Stimulated activated naive CD8-positive, alpha-beta T cell treated with anti-CD3 and anti-CD28 coated beads, Interleukin-15, amount 100 ng/mL, for 72 hours (primary cell): ENCODE measurements at regions not wholly inside any gene's neighbourhood (a gene's known extent, or its start where the extent isn't known, plus 50 kb on each side); places are given as distances from the start of the nearest gene placed in this dataset.

Experiments
- ATAC-seq: fragments of 150-1000 bp; cut with Tn5 transposase; 2 replicates; pipeline ENCODE4 v1.10.0; 2021; ENCODE audit warnings: mild to moderate bottlenecking, moderate library complexity
- DNase-seq, 2 donors: peaks; one replicate each; pipeline ENCODE4 v3.0.0; 2021 to 2022
- H3K27ac Mint-ChIP-seq, 2 donors: one replicate each; pipeline ENCODE4 v1.8.0; 2022; ENCODE audit warnings: mild to moderate bottlenecking in 2 of 2, mixed read lengths in 2 of 2, moderate library complexity in 2 of 2
- H3K27me3 Mint-ChIP-seq: one replicate; pipeline ENCODE4 v1.8.0; 2022; ENCODE audit warnings: mixed read lengths
- H3K4me1 Mint-ChIP-seq: one replicate; pipeline ENCODE4 v1.8.0; 2022; ENCODE audit warnings: mild to moderate bottlenecking, mixed read lengths
- H3K4me3 Mint-ChIP-seq, 2 donors: one replicate each; pipeline ENCODE4 v1.8.0; 2022; ENCODE audit warnings: mild to moderate bottlenecking in 2 of 2, mixed read lengths in 2 of 2, moderate library complexity in 1 of 2
- H3K9me3 Mint-ChIP-seq, 2 donors: one replicate each; pipeline ENCODE4 v1.8.0; 2022; ENCODE audit warnings: mixed read lengths in 2 of 2

- Mint-ChIP-seq H3K27ac (no peak overlapping the region), H3K4me3 (no peak overlapping the region), H3K4me1 (no peaks in the 10 kb centered on the region), H3K27me3 (no peaks in the 10 kb centered on the region), H3K9me3 (peaks cover 5 to 7% of the 10 kb centered on the region in 2 donors)
- ATAC-seq: no peak
- no peak for DNase-seq
Observed at GRCh38 chr3:163655021-163655420, 1423.3 kb downstream of the SI start.

- Mint-ChIP-seq H3K4me3 (no peak overlapping the region), H3K4me1 (no peaks in the 10 kb centered on the region), H3K27me3 (no peaks in the 10 kb centered on the region), H3K27ac (no peak overlapping the region), H3K9me3 (peaks cover 0 to 8% of the 10 kb centered on the region in 2 donors)
- ATAC-seq (no peak), DNase-seq (no peak)
Observed at GRCh38 chr3:163644172-163644571, 1434.1 kb downstream of the SI start.

DNA sequence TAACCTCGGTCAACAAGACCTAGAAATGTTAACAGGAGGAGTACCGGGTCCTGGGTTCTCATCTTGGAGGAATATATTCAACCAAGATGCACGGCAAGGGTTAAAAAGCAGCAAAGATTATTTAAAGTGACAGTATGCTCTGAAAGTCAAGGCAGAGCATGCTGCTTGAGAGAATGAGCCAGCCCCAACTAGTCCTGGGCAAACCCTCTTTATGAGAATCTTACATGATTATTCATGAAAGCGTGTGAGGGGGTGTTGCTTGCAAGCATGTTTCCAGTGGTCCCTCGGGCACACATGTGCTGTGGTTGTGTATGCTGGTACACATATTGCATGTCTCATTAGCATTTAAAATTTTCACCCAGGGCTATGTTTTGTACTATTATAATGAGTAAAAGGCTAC is 1445.6 kb downstream of the SI start:
- ATAC-seq: no peak
- H3K4me1 Mint-ChIP-seq: no peaks in the 10 kb centered on the region

GRCh38 chr3:163626753-163627152 is 1451.5 kb downstream of the SI start:
- Mint-ChIP-seq H3K4me1 (no peaks in the 10 kb centered on the region), H3K4me3 (no peak overlapping the region), H3K27me3 (no peaks in the 10 kb centered on the region), H3K9me3 (peaks cover 0 to 12% of the 10 kb centered on the region in 2 donors), H3K27ac (no peak overlapping the region)
- ATAC-seq: no peak
- no peak for DNase-seq

More for the DNA sequence above, 1445.6 kb downstream of the SI start:
- DNase-seq: no peak
- Mint-ChIP-seq H3K4me3 (no peak overlapping the region), H3K9me3 (no peaks in the 10 kb centered on the region), H3K27ac (no peak overlapping the region), H3K27me3 (no peaks in the 10 kb centered on the region)

DNA sequence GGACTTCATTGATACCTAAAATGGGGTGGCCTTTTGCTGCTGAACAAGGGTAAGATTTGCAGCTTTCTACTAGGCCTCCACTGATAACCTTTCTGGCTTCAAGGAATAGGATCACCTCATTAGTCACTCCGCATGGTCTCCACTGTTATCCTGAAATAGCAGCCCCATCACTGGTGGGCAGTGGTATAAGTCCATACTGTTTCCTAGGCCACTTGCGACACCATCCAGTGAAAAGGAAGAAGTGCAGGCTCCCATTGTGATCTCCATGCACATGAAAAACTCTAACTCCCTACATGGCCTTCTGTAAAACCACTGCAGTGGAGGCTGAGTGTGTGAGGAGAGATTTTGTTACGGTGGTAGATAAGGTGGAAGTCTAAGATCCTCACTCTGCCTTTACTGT is 1455.9 kb downstream of the SI start:
- H3K27ac Mint-ChIP-seq: no peak overlapping the region
- H3K9me3 Mint-ChIP-seq: peaks cover 0 to 11% of the 10 kb centered on the region in 2 donors
- H3K4me3 Mint-ChIP-seq: no peak overlapping the region
- no peak for ATAC-seq
- H3K27me3 Mint-ChIP-seq: no peaks in the 10 kb centered on the region
- H3K4me1 Mint-ChIP-seq: no peaks in the 10 kb centered on the region
- no peak for DNase-seq

DNA sequence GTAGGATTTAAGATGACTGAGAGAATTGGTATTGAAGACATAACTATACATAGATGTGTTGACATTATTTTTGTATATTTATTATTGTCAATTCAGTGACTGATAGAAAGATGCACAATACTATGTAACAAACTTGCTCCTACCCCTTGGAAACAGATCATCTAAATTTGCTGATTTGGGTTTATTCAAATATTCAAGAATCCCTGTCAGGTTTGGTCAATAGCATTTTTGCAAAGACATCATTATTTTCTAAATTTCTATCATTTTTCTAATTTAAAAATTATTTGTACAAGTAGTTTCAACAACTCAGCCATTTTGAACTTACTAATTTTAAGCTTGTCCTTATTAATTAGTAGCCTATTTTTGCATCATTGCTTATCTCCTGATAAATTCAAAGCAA is 1463.4 kb downstream of the SI start:
- no peaks in the 10 kb centered on the region for H3K4me1 Mint-ChIP-seq
- H3K9me3 Mint-ChIP-seq: peaks cover 5 to 10% of the 10 kb centered on the region in 2 donors
- H3K4me3 Mint-ChIP-seq: no peak overlapping the region
- no peak for ATAC-seq
- H3K27ac Mint-ChIP-seq: no peak overlapping the region
- DNase-seq: no peak
- no peaks in the 10 kb centered on the region for H3K27me3 Mint-ChIP-seq

GRCh38 chr3:163605915-163606314 is 1472.4 kb downstream of the SI start:
- Mint-ChIP-seq H3K9me3 (peaks cover 0 to 12% of the 10 kb centered on the region in 2 donors), H3K4me3 (no peak overlapping the region), H3K27ac (no peak overlapping the region), H3K27me3 (no peaks in the 10 kb centered on the region), H3K4me1 (no peaks in the 10 kb centered on the region)
- ATAC-seq (no peak), DNase-seq (no peak)

GRCh38 chr3:163601426-163601825 is 1476.9 kb downstream of the SI start:
- H3K27me3 Mint-ChIP-seq: no peaks in the 10 kb centered on the region
- H3K9me3 Mint-ChIP-seq: peaks cover 0 to 6% of the 10 kb centered on the region in 2 donors
- H3K27ac Mint-ChIP-seq: no peak overlapping the region
- no peaks in the 10 kb centered on the region for H3K4me1 Mint-ChIP-seq
- no peak overlapping the region for H3K4me3 Mint-ChIP-seq
- DNase-seq (no peak), ATAC-seq (no peak)

DNA sequence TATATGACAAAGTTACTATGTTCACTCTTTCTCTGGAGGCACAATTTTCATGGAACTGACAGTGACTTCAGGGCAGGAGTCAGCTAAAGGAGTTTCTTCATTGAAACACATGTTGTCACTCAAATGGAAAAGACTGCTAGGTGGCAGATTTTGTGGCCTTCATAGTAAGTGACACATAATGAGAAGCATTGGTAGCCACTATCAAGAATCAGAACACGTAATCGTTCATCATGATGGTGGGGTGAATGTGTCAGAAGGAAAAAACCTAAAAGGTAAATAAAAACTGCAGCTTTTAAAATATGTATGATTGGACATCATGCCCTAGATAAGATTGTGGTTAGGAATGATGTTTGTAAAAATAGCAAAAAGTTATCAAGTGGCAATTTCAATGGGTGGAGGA is 1491.0 kb downstream of the SI start:
- no peak for ATAC-seq
- H3K27ac Mint-ChIP-seq: no peak overlapping the region
- no peak overlapping the region for H3K4me3 Mint-ChIP-seq
- H3K27me3 Mint-ChIP-seq: no peaks in the 10 kb centered on the region
- no peaks in the 10 kb centered on the region for H3K4me1 Mint-ChIP-seq
- DNase-seq: no peak
- H3K9me3 Mint-ChIP-seq: peaks cover 4 to 10% of the 10 kb centered on the region in 2 donors

DNA sequence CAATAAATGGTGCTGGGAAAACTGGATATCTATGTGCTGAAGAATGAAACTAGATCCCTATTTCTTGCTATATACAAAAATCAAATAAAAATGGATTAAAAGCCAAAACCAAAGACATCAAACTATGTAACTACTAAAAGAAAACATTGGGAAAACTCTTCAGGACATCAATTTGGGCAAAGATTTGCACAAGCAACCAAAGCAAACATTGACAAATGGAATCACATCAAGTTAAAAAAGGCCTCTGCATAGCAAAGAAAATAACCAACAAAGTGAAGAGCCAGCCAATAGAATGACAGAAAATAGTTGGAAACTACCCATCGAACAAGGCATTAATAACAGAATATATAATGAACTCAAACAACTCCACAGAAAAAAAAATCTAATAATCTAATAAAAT is 1495.3 kb downstream of the SI start:
- Mint-ChIP-seq H3K27me3 (no peaks in the 10 kb centered on the region), H3K4me1 (no peaks in the 10 kb centered on the region), H3K9me3 (peaks cover 6 to 10% of the 10 kb centered on the region in 2 donors), H3K27ac (no peak overlapping the region), H3K4me3 (no peak overlapping the region)
- DNase-seq: no peak
- no peak for ATAC-seq

- H3K27ac Mint-ChIP-seq: no peak overlapping the region
- H3K4me1 Mint-ChIP-seq: no peaks in the 10 kb centered on the region
- H3K9me3 Mint-ChIP-seq: peaks cover 4 to 14% of the 10 kb centered on the region in 2 donors
- DNase-seq: no peak
- H3K4me3 Mint-ChIP-seq: no peak overlapping the region
- no peaks in the 10 kb centered on the region for H3K27me3 Mint-ChIP-seq
- no peak for ATAC-seq
Observed at GRCh38 chr3:163577271-163577670, 1501.0 kb downstream of the SI start.

GRCh38 chr3:163576314-163576713 is 1502.0 kb downstream of the SI start:
- H3K27me3 Mint-ChIP-seq: no peaks in the 10 kb centered on the region

DNA sequence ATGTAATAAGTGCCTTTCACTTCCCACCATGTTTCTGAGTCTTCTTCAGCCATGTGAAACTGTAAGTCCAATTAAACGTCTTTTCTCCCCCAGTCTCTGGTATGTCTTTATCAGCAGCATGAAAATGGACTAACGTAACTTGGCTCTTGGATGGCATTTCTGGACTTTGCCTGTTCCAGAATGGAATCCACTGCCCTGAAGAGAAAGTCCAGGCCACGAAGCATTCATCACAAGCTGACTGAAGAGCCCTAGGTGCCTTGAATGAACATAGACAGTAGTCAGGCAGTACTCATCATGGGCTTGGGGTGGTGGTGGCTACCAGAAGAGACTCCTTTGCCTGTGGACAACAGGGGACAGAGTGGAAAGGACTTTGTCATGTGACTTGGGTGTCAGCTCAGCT is 1505.0 kb downstream of the SI start:
- Mint-ChIP-seq H3K9me3 (peaks cover 20 to 23% of the 10 kb centered on the region in 2 donors), H3K27ac (no peak overlapping the region), H3K4me3 (no peak overlapping the region), H3K4me1 (no peaks in the 10 kb centered on the region), H3K27me3 (no peaks in the 10 kb centered on the region)
- no peak for DNase-seq
- ATAC-seq: no peak

More at GRCh38 chr3:163576314-163576713, 1502.0 kb downstream of the SI start:
- H3K27ac Mint-ChIP-seq: no peak overlapping the region
- no peaks in the 10 kb centered on the region for H3K4me1 Mint-ChIP-seq
- no peak overlapping the region for H3K4me3 Mint-ChIP-seq
- no peak for ATAC-seq
- H3K9me3 Mint-ChIP-seq: peaks cover 13 to 19% of the 10 kb centered on the region in 2 donors
- DNase-seq: no peak

GRCh38 chr3:163572856-163573255 is 1505.4 kb downstream of the SI start:
- Mint-ChIP-seq H3K27me3 (no peaks in the 10 kb centered on the region), H3K27ac (no peak overlapping the region), H3K4me3 (no peak overlapping the region), H3K4me1 (no peaks in the 10 kb centered on the region), H3K9me3 (peaks cover 20 to 23% of the 10 kb centered on the region in 2 donors)
- DNase-seq (no peak), ATAC-seq (no peak)

DNA sequence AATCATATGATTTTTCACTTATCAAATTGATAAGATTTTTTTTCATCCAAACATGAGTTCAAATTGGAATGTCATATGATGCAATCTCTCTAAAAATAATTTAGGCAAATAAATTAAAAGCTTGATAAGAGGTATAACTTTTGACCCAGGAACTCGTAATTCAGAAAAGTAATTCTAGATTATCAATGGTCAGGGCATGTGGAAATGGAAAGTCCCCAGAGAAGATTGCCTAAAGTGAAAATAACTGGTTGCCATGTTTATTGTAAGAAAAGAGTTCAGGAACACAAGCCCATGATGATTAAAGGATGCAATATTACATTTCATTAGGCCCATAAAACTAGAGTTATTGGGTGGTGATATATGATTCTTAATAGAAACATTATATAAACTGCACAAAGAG is 1514.8 kb downstream of the SI start:
- no peak overlapping the region for H3K27ac Mint-ChIP-seq
- H3K4me3 Mint-ChIP-seq: no peak overlapping the region
- no peak for ATAC-seq
- H3K9me3 Mint-ChIP-seq: peaks cover 5 to 7% of the 10 kb centered on the region in 2 donors
- DNase-seq: no peak
- H3K4me1 Mint-ChIP-seq: no peaks in the 10 kb centered on the region
- H3K27me3 Mint-ChIP-seq: no peaks in the 10 kb centered on the region

- no peak overlapping the region for H3K27ac Mint-ChIP-seq
- no peaks in the 10 kb centered on the region for H3K4me1 Mint-ChIP-seq
- DNase-seq: no peak
- peaks cover 5 to 7% of the 10 kb centered on the region in 2 donors for H3K9me3 Mint-ChIP-seq
- no peak overlapping the region for H3K4me3 Mint-ChIP-seq
- no peak for ATAC-seq
- H3K27me3 Mint-ChIP-seq: no peaks in the 10 kb centered on the region
Observed at GRCh38 chr3:163562625-163563024, 1515.7 kb downstream of the SI start.

DNA sequence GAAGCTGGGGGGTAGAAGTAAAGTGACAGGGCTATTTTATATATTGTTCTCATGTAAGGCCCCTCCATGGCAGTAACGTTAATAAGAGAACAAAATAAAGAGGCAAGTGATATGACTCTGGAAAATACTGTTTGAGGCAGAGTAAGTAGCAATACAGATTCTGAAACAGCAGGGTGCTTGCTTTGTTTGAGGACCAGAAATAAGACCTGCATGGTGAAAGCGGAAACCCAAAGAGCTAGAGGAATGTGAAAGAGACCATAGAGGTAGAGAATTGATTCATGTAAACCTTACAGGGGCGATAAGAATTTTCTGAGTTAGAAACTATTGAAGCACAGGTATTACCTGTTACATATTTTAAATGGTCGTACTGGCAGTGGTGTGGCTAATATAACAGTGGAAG is 1517.1 kb downstream of the SI start:
- Mint-ChIP-seq H3K27ac (no peak overlapping the region), H3K9me3 (peaks cover 5 to 7% of the 10 kb centered on the region in 2 donors), H3K4me3 (no peak overlapping the region), H3K4me1 (no peaks in the 10 kb centered on the region), H3K27me3 (no peaks in the 10 kb centered on the region)
- DNase-seq: no peak
- no peak for ATAC-seq
